K562 (cell line): ENCODE measurements at regions not wholly inside any gene's neighbourhood (a gene's known extent, or its start where the extent isn't known, plus 50 kb on each side); places are given as distances from the start of the nearest gene placed in this dataset.

Source experiments
- ATAC-seq: fragments of 200-7000 bp; cut with Tn5 transposase; 3 replicates; pipeline ENCODE4 v1.9.1; 2020; ENCODE audit warnings: moderate library complexity
- BruUV-seq: library from RNA; stranded (reverse); fragments of 400-500 nt; replicated peaks from 2 replicates; lab custom pipeline; 2021; lab: Mats Ljungman, UMichigan
- CTCF ChIA-PET: fragments of 300-600 bp; formaldehyde crosslinking; extraction: SDS; loops from one replicate; lab custom pipeline; 2021; ENCODE audit warnings: low intra/inter-chr PET ratio; lab: Yijun Ruan, JAX
- POLR2A ChIA-PET: fragments of 300-600, 350-650 bp; sonication (Branson Sonifier 250); formaldehyde crosslinking; extraction: SDS; loops from one replicate; lab custom pipeline; 2021; ENCODE audit warnings: antibody characterized with exemption, inconsistent platforms; lab: Yijun Ruan, JAX
- DNase-seq, 4 experiments: peaks; one replicate each; pipeline versions ENCODE4 v3.0.0 to v3.0.0-alpha.2; 2011 to 2018; ENCODE audit warnings: low spot score in 3 of 4, mixed read lengths in 3 of 4; ENCODE audit errors: extremely low read depth in 1 of 4
- FAIRE-seq: peaks from 2 replicates; lab custom pipeline; 2011; peaks lifted over from hg19 to GRCh38; lab: Jason Lieb, UNC
- H2AFZ ChIP-seq: 2 replicates; pipeline ENCODE4 v1.6.0; 2011; ENCODE audit warnings: low read depth, low read length, control low read depth, inconsistent platforms
- H3K27ac ChIP-seq: fragments of 200-600 bp; 3 replicates; pipeline ENCODE4 v1.8.0; 2011; ENCODE audit warnings: low read depth, mild to moderate bottlenecking, control low read depth, inconsistent platforms, low read length, moderate library complexity, mixed read lengths; ENCODE audit errors: extremely low read depth
- H3K27me3 ChIP-seq, 2 experiments: fragments of 300-600 bp in 1 of 2; 2 replicates in 1 of 2; 3 replicates in 1 of 2; pipeline versions ENCODE4 v1.6.0 to v1.8.0; 2011; ENCODE audit warnings: inconsistent platforms in 2 of 2, low read length in 2 of 2, mild to moderate bottlenecking in 1 of 2, mixed read lengths in 1 of 2, moderate library complexity in 1 of 2; ENCODE audit not compliant: control insufficient read depth in 2 of 2, insufficient read depth in 2 of 2
- H3K36me3 ChIP-seq: fragments of 300-600 bp; 3 replicates; pipeline ENCODE4 v1.8.0; 2011; ENCODE audit warnings: mild to moderate bottlenecking, low read length, inconsistent platforms; ENCODE audit not compliant: control insufficient read depth, insufficient read depth
- H3K4me1 ChIP-seq, 2 experiments: fragments of 200-600 bp in 1 of 2; replicated peaks in 1 of 2; 2 replicates in 1 of 2; 3 replicates in 1 of 2; pipeline versions ENCODE4 v1.5.1 to v1.8.0; 2011; ENCODE audit warnings: inconsistent platforms in 2 of 2, low read length in 2 of 2, mild to moderate bottlenecking in 1 of 2, mixed read lengths in 1 of 2, moderate library complexity in 1 of 2; ENCODE audit not compliant: control insufficient read depth in 2 of 2, insufficient read depth in 2 of 2
- H3K4me2 ChIP-seq: 2 replicates; pipeline ENCODE4 v1.6.1; 2011; ENCODE audit warnings: low read length, control low read depth, inconsistent platforms, mixed read lengths; ENCODE audit not compliant: insufficient read depth
- H3K4me3 ChIP-seq: fragments of 200-600 bp; sonication (generic), shearing (Covaris generic); 2 replicates; pipeline ENCODE4 v1.5.1; 2016; ENCODE audit warnings: control low read depth, inconsistent platforms
- H3K79me2 ChIP-seq: fragments of 200-600 bp; 3 replicates; pipeline ENCODE4 v1.8.0; 2011; ENCODE audit warnings: low read length, inconsistent platforms; ENCODE audit not compliant: control insufficient read depth, insufficient read depth
- H3K9ac ChIP-seq, 2 experiments: 2 replicates each; pipeline versions ENCODE4 v1.6.0 to v1.6.1; 2011; ENCODE audit warnings: low read depth in 2 of 2, low read length in 2 of 2, control low read depth in 1 of 2, inconsistent platforms in 1 of 2, mild to moderate bottlenecking in 1 of 2, mixed read lengths in 1 of 2; ENCODE audit not compliant: insufficient read depth in 1 of 2
- H3K9me1 ChIP-seq: one replicate; pipeline ENCODE4 v1.6.0; 2011; ENCODE audit warnings: inconsistent platforms, mild to moderate bottlenecking, low read length, moderate library complexity; ENCODE audit not compliant: control insufficient read depth, insufficient read depth
- H3K9me3 ChIP-seq: replicated peaks from 2 replicates; pipeline ENCODE4 v1.5.1; 2011; ENCODE audit warnings: low read depth, low read length, inconsistent platforms; ENCODE audit not compliant: control insufficient read depth, insufficient read depth
- H4K20me1 ChIP-seq: replicated peaks from 2 replicates; pipeline ENCODE4 v1.6.1; 2011; ENCODE audit warnings: low read length, inconsistent platforms, mixed read lengths; ENCODE audit not compliant: control insufficient read depth, insufficient read depth
- ATF3 ChIP-seq, 2 experiments: fragments of 450-650 bp in 1 of 2; sonication (generic) in 1 of 2; formaldehyde crosslinking in 1 of 2; IDR thresholded peaks in 1 of 2; conservative IDR thresholded peaks in 1 of 2; 2 replicates each; pipeline versions ENCODE4 v1.6.1 to v1.8.1; 2016 to 2023; ENCODE audit warnings: mild to moderate bottlenecking in 2 of 2, moderate library complexity in 2 of 2, inconsistent platforms in 1 of 2, missing genetic modification reagents in 1 of 2
- GTF3C2 ChIP-seq: IDR thresholded peaks from 3 replicates; pipeline ENCODE4 v1.6.1; 2011; ENCODE audit warnings: borderline replicate concordance, mild to moderate bottlenecking, moderate library complexity; ENCODE audit not compliant: insufficient read length; ENCODE audit errors: extremely low read depth
- WGBS: fragments of 100-300 bp; shearing (Covaris generic); methylation state at CpG from one replicate; pipeline ENCODE4 v1.1.6; 2016; ENCODE audit warnings: low coverage, mixed read lengths; ENCODE audit not compliant: insufficient coverage; ENCODE audit errors: missing lambda C conversion rate; 5-methylcytosine and 5-hydroxymethylcytosine counted together
- in situ Hi-C: fragments of 300-500 bp; cut with MboI; formaldehyde crosslinking; loops from 4 replicates; pipeline ENCODE4 v1.15.0; 2018; ENCODE audit warnings: inconsistent platforms, mixed read lengths
- intact Hi-C: fragments of 100-400 bp; cut with micrococcal nuclease; formaldehyde crosslinking; loops from 2 replicates; pipeline ENCODE4 v1.14.2; 2022

GRCh38 chr7:118055647-118056046 lies 128.3 kb upstream of the LSM8 start:
- Histone ChIP-seq H3K36me3 (no peaks in the 10 kb centered on the region), H3K27me3 (no peaks in the 10 kb centered on the region), H3K79me2 (no peaks in the 10 kb centered on the region), H3K9ac (no peak overlapping the region), H3K9me1 (no peaks in the 10 kb centered on the region), H3K9me3 (no peaks in the 10 kb centered on the region), H3K27ac (no peak overlapping the region), H2AFZ (no peak overlapping the region), H3K4me2 (no peak overlapping the region), H3K4me1 (no peaks in the 10 kb centered on the region), H4K20me1 (no peaks in the 10 kb centered on the region), H3K4me3 (no peak overlapping the region)
- 0% methylated on average over 3 of the region's 3 CpGs for WGBS
- BruUV-seq = no TSS peak
- no peak for ATAC-seq
- DNase-seq = no peak
- ChIA-PET CTCF (no interaction called here), POLR2A (interaction anchor here (0.5 kb wide), 1 partner anchor 19 kb away, joined by 3 read pairs; no protein-coding TSS in a partner anchor)
- FAIRE-seq = no peak
- in situ Hi-C loops = no loop called here
- intact Hi-C loops = no loop called here
- TF ChIP-seq ATF3 (IDR thresholded peaks at IDR 0.05) = peak; percentile 52
- no peak for TF ChIP-seq ATF3 (CRISPR knock-in tag; conservative IDR thresholded peaks at IDR 0.05)
- no peak for TF ChIP-seq GTF3C2
